Right kidney (tissue), 1 donor: ENCODE measurements at regions not wholly inside any gene's neighbourhood (a gene's known extent, or its start where the extent isn't known, plus 50 kb on each side); places are given as distances from the start of the nearest gene placed in this dataset.

ENCODE experiments used
- DNase-seq: peaks from one replicate; pipeline ENCODE4 v3.0.0-alpha.2; 2016

- DNase-seq: no peak
Measured at GRCh38 chr9:29751226-29751625, 2177.9 kb upstream of the C9orf72 start.

- no peak for DNase-seq
Measured at GRCh38 chr9:29753638-29754037, 2180.4 kb upstream of the C9orf72 start.

GRCh38 chr9:29769019-29769418 is 2195.7 kb upstream of the C9orf72 start:
- no peak for DNase-seq

- DNase-seq: no peak
Measured at GRCh38 chr9:29773676-29774075, 2200.4 kb upstream of the C9orf72 start.

GRCh38 chr9:29775491-29775890 is 2202.2 kb upstream of the C9orf72 start:
- DNase-seq: no peak

- DNase-seq: no peak
Measured at GRCh38 chr9:29778281-29778849, 2205.1 kb upstream of the C9orf72 start.

- no peak for DNase-seq
Measured at GRCh38 chr9:29793970-29794369, 2220.7 kb upstream of the C9orf72 start.

- no peak for DNase-seq
Measured at GRCh38 chr9:29796291-29796952, 2223.1 kb upstream of the C9orf72 start.

GRCh38 chr9:29798599-29798998 is 2225.3 kb upstream of the C9orf72 start:
- no peak for DNase-seq

- DNase-seq: no peak
Measured at GRCh38 chr9:29799227-29799626, 2225.9 kb upstream of the C9orf72 start.

- DNase-seq: no peak
Measured at GRCh38 chr9:29800821-29801220, 2227.5 kb upstream of the C9orf72 start.

- DNase-seq: no peak
Measured at GRCh38 chr9:29802454-29802853, 2229.2 kb upstream of the C9orf72 start.

GRCh38 chr9:29806937-29807618 is 2233.8 kb upstream of the C9orf72 start:
- no peak for DNase-seq

- DNase-seq: no peak
Measured at GRCh38 chr9:29816954-29817703, 2243.8 kb upstream of the C9orf72 start.

GRCh38 chr9:29822458-29822857 is 2249.2 kb upstream of the C9orf72 start:
- DNase-seq: no peak

GRCh38 chr9:29826421-29826820 is 2253.1 kb upstream of the C9orf72 start:
- DNase-seq: no peak

- DNase-seq: no peak
Measured at GRCh38 chr9:29830821-29831220, 2257.5 kb upstream of the C9orf72 start.

GRCh38 chr9:29838491-29839020 is 2265.3 kb upstream of the C9orf72 start:
- DNase-seq: no peak

- DNase-seq: no peak
Measured at GRCh38 chr9:29844251-29844650, 2271.0 kb upstream of the C9orf72 start.

GRCh38 chr9:29850664-29851063 is 2277.4 kb upstream of the C9orf72 start:
- DNase-seq: no peak

- DNase-seq: no peak
Measured at GRCh38 chr9:29861803-29862202, 2288.5 kb upstream of the C9orf72 start.

GRCh38 chr9:29865764-29866313 is 2292.6 kb upstream of the C9orf72 start:
- DNase-seq: no peak

- no peak for DNase-seq
Measured at GRCh38 chr9:29866556-29866955, 2293.3 kb upstream of the C9orf72 start.
